H54 (cell line): ENCODE measurements at regions not wholly inside any gene's neighbourhood (a gene's known extent, or its start where the extent isn't known, plus 50 kb on each side); places are given as distances from the start of the nearest gene placed in this dataset.
"Not testable (repeated sequence)": the region's sequence is repeated elsewhere in the genome, so short reads cannot be mapped to it uniquely, and the experiment has no call there.

Source experiments
- DNase-seq: peaks from one replicate; pipeline ENCODE4 v3.0.0; 2011; ENCODE audit warnings: low spot score, mixed read lengths; ENCODE audit not compliant: insufficient read length
- FAIRE-seq: peaks from 3 replicates; lab custom pipeline; 2011; peaks lifted over from hg19 to GRCh38; lab: Jason Lieb, UNC
- POLR2A ChIP-seq: IDR thresholded peaks from 2 replicates; pipeline ENCODE4 v1.6.1; 2011; ENCODE audit warnings: low read depth, mild to moderate bottlenecking, low read length

DNA sequence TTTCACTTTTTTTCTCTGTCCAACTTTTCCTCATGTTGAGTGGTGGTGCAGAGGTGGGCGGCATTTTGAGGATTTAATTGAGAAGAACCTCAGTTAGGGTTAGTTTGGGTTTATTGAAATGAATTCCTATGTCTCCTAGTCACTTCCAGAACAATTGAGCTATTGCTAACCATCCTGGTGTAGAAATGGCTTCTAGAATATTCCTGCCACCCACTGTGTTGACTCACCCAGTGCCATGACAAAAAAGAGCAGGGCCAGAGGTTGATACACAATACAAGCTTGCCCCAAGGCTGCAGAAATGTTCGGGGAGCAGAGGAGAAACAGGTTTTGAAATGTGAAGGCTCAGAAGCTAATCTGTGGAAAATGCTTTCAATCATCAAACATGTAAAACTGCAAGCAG lies 167.1 kb upstream of the TRIB2 start:
- DNase-seq (no peak), FAIRE-seq (no peak)
- TF ChIP-seq POLR2A, result no peak

DNA sequence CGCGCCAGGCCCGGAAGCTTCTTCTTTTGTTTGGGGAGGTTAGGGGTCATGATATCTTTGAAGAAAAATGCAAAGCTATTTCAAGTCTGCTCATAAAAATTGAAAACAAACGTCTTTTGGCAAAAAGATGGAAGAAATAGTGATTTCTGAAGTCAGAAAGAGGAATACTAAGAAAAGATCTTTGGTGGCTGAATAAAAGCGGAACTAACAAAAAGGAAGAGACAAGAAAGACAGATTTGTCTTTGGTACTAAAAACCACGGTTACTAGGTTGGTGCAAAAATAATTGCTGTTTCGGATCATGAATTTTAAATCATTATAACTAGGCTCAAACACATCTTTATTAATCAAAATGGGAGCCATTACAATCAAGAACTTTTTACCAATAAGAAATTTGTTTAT lies 164.6 kb upstream of the TRIB2 start:
- FAIRE-seq (no peak), DNase-seq (no peak)
- no peak for TF ChIP-seq POLR2A

DNA sequence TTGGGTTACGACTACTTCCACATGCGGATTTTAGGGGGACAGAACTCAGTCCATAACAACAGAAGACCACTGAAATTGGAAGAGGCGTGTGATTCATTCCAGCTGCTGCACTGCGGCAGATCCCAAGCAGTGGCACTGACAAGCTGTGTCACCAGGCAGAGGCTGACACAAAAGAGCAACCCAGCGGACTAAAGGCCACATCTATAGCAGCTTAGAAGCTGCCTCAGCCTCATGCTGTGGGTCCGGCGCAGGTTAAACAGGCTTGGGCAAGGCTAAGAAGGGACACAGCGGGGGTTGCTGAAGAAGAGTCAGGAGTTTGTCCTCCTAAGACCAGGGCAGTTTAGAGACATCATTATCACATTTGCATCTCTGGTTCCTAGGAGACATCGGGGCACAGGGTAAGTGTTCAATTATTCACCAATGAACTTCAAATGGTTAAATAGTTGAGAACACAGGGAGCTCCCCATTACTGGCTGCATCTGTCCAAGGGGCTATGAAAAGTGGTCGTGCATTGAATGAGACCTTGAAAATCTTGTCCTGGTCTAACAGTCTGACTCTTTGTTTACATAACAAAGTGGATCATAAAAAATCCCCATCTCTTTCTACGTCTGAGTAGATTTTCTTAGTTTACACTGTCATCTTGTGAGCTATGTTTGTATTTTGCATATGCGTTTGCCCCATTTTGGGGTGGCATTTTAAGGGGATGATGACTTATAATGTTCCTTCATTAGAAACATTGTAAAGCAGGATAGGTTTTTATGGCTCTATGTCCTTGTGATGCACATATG lies 162.3 kb upstream of the TRIB2 start:
- no peak for DNase-seq
- TF ChIP-seq POLR2A, result no peak
- FAIRE-seq, result no peak

DNA sequence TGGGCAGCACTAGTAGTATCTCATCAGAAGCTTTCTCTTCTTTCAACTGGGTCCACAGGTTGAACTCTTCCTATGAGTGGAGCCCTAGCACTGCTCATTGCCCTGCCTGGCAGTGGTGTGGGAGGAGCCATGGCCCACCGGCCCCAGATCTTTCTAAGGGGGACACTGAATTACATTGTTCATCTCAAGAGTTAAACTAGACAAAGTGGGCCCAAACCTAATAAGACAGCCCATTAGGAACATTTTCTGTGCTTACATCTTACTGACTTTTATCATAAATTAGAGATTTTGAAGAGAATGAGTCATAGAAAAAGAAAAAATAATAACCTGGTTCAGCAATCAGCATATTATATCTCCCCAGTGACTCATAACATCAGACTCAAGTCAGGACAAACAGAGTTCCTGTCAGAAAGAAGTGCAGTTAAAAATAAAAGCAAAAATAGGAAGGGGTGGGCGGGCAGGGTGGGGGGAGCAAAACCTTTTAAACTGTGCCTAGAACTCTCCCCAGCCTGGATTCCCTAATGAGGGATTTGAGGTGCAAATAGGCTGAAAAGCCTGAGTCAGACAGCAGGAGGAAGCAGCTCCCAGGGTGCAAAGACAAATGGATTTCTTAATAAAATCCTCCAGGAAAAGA lies 161.6 kb upstream of the TRIB2 start:
- DNase-seq (no peak), FAIRE-seq (no peak)
- TF ChIP-seq POLR2A, result no peak

DNA sequence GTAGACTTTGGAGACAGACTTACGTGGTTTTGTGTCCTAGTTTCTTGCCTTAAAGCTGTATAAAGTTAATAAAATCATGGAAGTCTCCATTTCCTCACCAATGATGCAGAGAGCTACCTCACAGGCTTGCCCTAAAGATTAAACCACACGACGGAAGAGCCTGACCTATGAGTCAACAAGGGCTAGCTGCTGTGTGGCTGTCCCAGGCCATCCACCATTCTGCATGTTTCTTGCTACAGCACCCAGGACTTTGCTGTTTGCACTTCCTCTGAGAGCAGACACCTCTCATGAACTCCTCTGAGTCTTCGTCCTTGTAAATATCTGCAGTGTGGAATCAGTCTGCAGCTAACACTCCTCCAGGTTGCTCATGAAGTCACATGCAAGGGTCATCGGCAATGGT lies 160.0 kb upstream of the TRIB2 start:
- DNase-seq, result no peak
- no peak for TF ChIP-seq POLR2A
- FAIRE-seq, result peak; percentile 96

DNA sequence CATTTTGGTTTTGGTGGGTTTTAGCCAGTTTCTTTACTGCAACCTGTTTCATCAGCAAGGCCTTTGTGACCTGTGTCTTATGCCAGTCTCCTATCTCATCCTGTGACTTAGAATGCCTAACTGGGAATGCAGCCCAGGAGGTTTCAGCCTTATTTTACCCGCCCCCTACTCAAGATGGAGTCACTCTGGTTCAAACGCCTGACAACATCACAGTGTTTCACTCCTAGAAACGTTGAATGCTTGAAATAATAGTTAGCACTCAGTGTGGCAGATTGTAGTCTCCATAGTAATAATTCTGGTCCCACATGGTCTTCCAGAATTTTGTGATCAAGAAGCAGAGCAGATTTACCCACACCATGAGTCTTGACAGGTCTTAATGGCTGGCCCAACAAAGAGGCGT lies 159.0 kb upstream of the TRIB2 start:
- FAIRE-seq, result no peak
- DNase-seq, result no peak
- TF ChIP-seq POLR2A, result no peak

DNA sequence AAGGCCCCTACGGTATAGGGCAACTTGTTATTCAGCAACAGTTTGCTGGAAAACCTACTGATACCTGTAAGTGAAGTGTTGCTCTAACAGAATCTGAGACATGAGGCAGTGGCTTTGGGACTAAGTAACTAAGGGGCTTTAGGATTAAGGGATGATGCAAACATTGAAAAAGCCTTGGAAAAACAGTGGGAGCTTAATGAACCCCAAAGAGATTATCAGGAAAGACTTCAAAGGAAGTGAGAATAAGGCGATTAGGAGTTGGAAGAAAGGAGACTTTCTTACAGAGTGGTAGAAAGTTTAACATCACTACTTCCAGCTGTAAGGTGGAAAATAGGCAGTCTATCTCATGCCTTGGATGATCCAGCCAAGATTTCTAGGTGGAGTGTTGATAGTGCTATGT lies 158.2 kb upstream of the TRIB2 start:
- no peak for DNase-seq
- no peak for FAIRE-seq
- no peak for TF ChIP-seq POLR2A

DNA sequence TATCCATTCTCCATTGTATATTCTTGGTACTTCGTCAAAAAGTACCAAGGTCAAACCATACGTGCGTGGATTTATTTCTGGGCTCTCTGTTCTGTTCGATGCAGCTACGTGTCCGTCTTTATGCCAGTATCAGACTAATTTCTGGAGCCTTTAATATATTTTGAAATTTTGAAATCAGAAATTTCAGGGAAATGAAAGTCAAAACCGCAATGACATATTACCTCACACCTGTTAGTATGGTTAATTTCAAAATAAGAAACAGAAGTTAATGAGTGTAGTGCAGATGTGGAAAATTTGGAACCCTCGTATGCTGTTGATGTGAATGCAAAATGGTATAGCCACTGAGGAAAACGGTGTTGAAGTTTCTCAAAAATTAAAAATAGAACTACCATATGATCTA lies 156.1 kb upstream of the TRIB2 start:
- DNase-seq, result no peak
- no peak for FAIRE-seq
- TF ChIP-seq POLR2A, result no peak

DNA sequence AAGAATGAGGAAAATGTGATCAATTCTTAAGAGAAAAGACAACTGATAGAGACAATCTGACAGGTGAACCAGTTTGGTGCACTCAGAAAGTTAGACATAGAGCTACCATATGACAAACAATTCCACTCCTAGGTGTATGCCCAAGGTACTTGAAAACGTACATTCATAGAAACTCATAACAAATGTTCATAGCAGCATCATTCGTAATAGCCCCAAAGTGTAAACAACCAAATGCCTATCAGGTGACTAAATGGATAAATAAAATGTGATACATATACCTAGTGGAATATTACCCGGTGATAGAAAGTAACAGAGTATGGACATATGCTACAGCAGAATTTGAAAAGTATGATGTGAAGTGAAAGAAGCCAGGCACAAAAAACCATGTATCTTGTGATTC lies 149.3 kb upstream of the TRIB2 start:
- FAIRE-seq (peak; percentile 48), DNase-seq (no peak)
- no peak for TF ChIP-seq POLR2A

DNA sequence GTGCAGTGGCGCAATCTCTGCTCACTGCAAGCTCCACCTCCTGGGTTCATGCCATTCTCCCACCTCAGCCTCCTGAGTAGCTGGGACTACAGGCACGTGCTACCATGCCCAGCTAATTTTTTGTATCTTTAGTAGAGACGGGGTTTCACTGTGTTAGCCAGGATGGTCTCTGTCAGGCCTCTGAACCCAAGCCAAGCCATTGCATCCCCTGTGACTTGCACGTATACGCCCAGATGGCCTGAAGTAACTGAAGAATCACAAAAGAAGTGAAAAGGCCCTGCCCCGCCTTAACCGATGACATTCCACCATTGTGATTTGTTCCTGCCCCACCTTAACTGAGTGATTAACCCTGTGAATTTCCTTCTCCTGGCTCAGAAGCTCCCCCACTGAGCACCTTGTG lies 147.2 kb upstream of the TRIB2 start:
- not testable (repeated sequence) for DNase-seq, FAIRE-seq

DNA sequence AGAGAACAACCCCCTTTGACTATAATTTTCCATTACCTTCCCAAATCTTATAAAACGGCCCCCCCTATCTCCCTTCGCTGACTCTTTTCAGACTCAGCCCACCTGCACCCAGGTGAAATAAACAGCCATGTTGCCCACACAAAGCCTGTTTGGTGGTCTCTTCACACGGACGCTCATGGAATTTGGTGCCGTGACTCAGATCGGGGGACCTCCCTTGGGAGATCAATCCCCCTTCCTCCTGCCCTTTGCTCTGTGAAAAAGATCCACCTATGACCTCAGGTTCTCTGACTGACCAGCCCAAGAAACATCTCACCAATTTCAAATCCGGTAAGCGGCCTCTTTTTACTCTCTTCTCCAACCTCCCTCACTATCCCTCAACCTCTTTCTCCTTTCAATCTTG lies 146.8 kb upstream of the TRIB2 start:
- DNase-seq, FAIRE-seq: not testable (repeated sequence)

DNA sequence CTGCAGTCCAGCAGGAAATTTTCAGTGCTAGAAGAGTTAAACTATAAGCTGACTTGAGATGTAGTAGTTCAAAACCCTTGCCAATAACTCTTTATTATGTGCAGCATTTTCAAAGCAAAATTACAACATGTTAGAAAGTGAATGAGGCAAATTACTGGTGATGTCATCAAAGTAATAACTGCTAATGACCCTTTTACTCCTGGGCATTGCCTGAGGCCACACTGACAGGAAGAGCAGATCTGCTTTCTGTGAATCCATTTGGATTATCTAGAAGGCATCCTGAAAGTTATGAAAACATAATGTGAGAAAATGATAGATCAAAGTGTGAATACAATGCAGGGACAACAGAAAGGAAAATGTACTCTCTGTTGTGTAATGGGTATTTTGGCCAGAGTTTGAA lies 139.6 kb upstream of the TRIB2 start:
- DNase-seq (no peak), FAIRE-seq (no peak)
- TF ChIP-seq POLR2A, result no peak

DNA sequence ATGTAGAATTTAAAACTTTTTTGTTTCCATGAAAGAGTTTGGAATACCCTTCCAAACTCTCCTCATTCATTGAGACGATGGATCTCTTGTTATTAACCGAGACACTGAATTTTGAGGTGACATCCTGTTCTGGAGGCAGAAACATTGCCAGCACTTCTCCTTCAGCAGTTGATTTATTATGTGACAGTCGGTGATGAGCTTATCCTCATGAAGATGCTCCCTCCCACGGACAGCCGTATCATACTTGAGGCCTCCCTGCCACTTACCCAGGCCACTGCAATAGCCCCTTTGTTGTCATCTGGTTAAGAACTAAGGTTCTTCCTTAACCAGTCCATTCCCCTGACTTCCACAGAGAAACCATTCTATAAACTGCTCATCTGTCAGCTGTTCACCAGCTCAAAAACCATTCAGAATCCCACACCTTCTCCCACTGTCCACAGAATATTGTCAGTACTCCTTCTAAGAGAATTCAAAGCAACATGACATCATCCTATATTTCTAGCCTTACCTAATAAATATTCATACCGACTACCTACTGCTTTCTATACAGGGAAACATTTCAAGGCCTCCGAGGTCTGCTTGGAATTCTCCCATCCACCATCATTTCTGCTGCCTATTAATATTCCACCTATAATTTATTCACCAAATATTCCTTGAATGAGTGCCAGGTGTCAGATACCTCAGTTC lies 139.0 kb upstream of the TRIB2 start:
- no peak for TF ChIP-seq POLR2A
- no peak for FAIRE-seq
- no peak for DNase-seq

DNA sequence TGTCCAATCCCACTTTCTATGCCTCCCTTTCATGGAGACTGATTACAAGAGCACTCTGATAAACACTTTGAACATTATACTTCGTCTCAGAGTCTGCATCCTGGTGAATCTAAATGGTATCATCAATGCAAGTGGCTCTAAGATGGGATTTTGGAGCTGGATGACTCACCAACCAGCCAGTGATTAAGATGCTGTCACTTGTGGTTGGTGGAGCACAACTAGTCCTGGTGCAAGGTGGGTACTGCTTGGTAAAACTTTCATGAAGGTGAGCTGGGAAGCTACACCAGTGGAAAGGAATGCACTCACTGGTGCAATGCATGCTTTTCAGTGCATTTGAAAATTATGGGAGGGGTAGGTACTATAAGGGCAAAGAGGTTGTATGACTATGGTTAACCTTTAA lies 137.7 kb upstream of the TRIB2 start:
- no peak for TF ChIP-seq POLR2A
- no peak for DNase-seq
- FAIRE-seq, result no peak
